ENCODE measurements at regions not wholly inside any gene's neighbourhood (a gene's known extent, or its start where the extent isn't known, plus 50 kb on each side); places are given as distances from the start of the nearest gene placed in this dataset.

GRCh38 chr6:13870214-13870830 lies 54.4 kb upstream of the RNF182 start:
- TF ChIP-seq ZFP36 (IDR thresholded peaks at IDR 0.05; ENCODE audit: borderline replicate concordance, partially characterized antibody) (no peak), CEBPB (IDR thresholded peaks at IDR 0.05) (no peak), POLR2A (IDR thresholded peaks at IDR 0.05; ENCODE audit: low read length) (no peak), HMGXB4 (CRISPR knock-in tag; IDR thresholded peaks at IDR 0.05; ENCODE audit: borderline replicate concordance) (no peak), CTCF (IDR thresholded peaks at IDR 0.05) (no peak), MAFK (IDR thresholded peaks at IDR 0.05; ENCODE audit: partially characterized antibody) (no peak), RAD21 (conservative IDR thresholded peaks at IDR 0.05 in 1 of 2, IDR thresholded peaks at IDR 0.05 in 1 of 2) (no peak), ESRRA (IDR thresholded peaks at IDR 0.05; ENCODE audit: borderline replicate concordance, low read length) (no peak), GATA3 (IDR thresholded peaks at IDR 0.05; ENCODE audit: borderline replicate concordance) (no peak), SMC3 (IDR thresholded peaks at IDR 0.05) (no peak), HDAC2 (IDR thresholded peaks at IDR 0.05) (no peak)
